HPDE6-E6E7 (cell line): ENCODE measurements at regions not wholly inside any gene's neighbourhood (a gene's known extent, or its start where the extent isn't known, plus 50 kb on each side); places are given as distances from the start of the nearest gene placed in this dataset.
"Not testable (repeated sequence)": the region's sequence is repeated elsewhere in the genome, so short reads cannot be mapped to it uniquely, and the experiment has no call there.

ENCODE experiments used
- DNase-seq: peaks from one replicate; pipeline ENCODE4 v3.0.0; 2011; ENCODE audit warnings: missing footprints; ENCODE audit errors: extremely low spot score

DNA sequence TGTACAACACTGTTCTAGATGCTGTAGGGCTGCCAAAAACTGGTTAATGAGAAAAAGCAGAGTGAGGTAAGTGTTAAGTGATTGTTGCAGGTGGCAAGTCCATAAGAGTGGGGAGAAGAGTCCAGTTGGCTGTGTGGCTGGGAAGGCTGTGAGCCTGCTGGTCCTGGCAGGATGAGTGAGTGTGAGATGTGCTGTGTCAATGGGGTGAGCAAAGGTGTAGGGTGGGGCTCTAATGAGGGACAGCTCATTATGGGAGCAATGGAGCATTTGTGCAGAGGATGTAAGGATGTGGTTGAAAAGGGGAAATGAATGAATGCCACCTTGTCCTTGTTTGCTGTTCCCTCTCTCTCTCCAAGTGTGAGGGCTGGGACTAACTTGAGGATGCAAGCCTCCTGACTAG, 145.3 kb upstream of the ROPN1 start:
- DNase-seq, result no peak

DNA sequence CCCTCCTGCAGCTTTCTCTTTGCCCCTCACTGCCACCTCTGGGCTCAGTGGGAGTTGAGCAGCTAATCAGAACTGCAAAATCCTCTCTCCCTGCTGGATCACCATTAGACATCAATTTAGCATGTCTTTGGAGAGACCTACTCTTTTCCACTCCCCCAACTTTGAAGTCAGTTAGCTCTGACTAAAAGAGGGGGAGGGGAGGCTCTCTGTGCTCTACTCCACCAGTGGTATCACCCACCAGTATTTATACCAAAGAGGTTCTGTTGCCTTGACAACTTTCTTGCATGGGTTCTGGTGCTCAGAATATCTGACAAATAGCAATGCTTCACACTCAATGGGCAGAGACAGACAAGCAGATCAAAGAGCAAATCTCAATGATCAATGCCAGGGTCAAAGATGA, 146.2 kb upstream of the ROPN1 start:
- no peak for DNase-seq

DNA sequence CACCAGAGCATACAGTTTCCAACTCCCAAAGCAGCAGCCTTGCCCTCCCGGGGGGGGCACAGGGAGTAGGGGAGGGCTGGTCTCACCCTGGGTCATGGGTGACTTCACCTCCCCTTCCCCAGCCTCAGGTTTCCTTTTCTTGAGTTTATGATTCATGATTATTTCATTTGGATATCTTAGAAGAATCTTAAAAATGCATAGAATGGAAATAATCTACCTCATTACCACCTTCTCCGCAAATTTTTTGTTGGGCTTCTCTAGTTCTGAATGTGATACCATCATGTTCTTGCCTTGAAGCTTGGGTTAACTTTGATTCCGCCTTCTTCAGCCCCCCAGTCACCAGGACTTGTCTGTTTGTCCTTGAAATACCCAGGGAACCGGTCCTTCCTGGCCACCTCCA, 148.8 kb upstream of the ROPN1 start:
- no peak for DNase-seq

DNA sequence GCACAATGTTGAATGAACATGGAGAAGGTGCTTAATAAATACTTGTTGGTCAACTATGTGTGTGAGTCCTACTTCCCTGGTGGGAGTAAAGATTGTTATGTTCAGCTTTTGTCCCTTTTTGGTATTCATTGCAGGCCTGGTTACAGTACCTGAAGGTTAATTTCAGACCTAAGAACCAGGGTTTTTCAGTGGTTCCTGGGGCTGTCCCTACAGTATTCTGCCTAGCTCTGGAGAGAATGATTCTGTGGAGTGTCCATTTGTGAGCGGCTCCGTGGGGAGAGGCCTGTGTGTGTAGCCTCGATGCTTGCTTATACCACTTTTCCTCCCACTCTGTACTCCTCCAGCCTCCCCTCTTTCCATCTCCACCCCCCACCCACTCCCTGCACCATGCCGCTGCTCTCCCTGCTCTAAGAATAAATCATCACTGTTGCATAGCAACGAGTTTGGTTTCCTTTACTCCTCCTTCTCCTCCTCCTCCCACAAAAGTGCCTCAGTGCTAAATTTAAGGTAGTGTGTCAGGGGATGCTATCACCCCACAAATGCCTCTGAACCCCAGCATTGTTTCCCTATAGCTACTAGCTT, 150.6 kb upstream of the ROPN1 start:
- no peak for DNase-seq

DNA sequence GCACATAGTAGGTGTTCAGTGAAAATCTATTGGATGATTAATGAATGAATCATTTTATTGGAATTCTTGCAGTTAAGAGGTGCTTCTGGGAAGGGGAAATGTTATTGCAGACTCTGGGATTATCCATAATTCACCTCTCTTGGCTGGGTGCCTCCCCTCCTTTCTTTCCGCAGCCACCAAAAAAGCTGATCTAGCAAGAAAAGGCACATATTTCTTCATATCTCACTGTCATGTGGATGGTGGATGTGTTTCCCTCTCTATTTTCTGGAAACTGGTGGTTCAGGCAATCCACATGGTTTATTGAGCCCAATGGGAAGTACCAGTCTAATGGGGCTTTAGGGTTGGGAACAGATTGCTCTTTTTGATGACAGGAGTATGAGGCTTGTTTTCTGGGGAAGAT, 151.1 kb upstream of the ROPN1 start:
- no peak for DNase-seq

DNA sequence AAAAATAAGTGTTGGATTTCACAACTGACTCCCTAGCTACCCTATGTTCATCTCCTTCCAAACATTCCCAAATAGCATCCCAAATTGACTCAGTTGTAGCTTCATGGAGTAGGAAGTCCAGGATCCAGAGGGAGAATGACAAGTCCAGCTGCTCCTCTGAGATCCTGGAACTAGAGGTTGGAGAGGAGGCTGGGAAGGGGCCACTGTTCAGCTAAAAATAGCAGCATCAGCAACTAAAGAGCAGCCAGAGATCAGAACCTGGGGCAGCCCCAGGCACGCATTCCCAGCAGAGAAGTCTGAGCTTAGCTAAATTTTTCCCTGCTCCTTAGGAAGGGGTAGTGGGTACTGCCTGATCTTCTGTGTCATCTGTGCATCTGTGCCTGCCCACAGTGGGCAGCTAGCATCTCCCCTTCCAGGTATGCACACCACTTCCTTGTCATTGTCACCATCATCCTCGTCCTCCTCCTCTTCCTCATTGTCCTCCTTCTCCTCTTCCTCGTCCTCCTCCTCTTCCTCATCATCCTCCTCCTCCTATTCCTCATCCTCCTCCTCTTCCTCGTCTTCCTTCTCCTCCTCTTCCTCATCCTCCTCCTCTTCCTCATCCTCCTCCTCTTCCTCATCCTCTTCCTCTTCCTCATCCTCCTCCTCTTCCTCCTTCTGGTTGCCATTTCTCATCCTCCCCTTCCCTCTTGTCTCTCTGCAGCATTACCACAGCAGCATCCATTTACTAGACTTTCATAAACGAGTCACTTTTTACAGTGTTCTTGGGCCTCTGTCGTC, 152.3 kb upstream of the ROPN1 start:
- no peak for DNase-seq

DNA sequence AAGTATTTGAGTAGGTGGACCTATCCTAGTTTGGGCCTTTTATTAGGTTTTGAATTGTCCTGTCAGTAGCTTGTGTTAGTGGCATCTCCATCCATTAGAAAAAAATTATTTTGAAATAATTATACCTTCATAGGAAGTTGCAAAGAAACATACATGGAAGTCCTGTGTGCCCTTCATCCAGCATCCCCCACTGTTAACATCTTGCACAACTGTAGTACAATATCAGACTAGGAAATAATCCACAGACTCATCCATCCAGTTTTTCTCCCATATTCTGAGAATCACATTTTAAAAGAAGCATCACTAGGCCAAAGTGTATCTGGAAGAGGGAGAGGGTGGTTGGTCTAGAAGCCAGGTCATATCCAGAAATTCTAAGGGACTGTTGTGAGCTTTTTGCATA, 155.5 kb upstream of the ROPN1 start:
- no peak for DNase-seq

DNA sequence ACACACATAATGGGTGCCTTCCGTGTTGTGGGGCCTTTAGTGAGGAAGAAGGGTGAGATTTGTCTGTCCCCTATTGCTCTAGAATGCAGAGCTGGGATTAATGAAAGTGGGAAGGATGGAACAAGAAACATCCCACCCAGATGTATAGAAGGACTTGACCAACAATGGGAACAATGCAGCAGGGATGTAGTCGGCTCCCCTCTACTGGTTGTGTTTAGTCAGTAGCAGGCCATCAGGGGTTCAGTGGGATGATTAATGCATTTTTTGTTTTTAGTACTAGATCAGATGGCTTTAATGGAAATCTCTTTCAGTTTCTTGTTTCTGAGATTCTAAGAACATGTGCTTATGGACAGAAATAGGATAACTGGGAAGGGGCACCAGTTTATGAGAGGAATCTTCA, 156.0 kb upstream of the ROPN1 start:
- no peak for DNase-seq

DNA sequence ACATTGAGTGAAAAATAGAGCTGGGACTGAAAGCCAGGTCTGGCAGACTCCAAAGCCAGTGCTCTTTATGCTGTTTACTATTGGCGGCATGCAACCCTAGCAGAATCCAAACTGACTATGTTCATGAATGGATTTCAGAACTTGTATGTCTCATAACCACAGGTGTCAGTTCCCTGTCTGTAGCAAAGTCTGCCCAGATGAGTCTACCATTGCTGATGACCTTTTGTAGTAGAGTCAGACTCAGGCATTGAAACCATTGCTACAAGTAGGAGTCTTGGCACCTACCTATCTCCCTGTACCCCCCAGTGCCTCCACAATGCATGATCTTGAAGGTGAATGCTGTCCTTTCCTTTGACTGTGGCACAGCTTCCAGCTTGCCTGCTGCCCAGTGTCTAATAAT, 157.2 kb upstream of the ROPN1 start:
- no peak for DNase-seq

DNA sequence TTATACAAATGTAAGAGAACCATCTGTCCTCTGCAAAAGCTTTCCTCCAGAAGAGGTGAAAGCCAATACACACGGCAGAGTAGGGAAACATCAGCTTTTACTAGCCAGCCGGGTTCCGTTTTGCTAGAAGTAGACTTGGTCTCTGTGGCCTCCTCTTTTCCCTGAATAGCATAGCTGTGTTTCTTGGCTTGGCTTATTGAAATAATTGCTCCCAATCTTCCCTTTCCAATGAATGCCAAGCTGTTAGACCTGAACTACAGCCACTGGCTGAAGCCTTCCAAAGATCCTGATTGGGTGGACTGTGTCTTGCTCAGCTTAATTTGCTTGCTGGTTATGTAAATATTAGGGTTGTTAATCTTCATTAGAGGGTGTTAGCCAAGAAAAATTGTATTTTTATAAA, 157.8 kb upstream of the ROPN1 start:
- no peak for DNase-seq

DNA sequence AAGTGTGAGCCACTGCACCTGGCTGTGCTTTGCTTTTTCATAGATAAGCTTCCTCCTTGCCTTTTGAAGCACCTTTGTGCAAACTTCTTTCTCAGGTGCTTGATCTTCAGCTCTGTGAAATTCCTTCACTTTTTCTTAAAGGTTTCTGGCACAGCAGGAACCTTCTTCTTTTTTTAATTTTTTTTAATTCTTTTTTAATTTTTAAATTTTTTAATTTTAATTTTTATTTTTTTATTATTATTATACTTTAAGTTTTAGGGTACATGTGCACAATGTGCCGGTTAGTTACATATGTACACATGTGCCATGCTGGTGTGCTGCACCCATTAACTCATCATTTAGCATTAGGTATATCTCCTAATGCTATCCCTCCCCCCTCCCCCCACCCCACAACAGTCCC, 161.0 kb upstream of the ROPN1 start:
- not testable (repeated sequence) for DNase-seq

DNA sequence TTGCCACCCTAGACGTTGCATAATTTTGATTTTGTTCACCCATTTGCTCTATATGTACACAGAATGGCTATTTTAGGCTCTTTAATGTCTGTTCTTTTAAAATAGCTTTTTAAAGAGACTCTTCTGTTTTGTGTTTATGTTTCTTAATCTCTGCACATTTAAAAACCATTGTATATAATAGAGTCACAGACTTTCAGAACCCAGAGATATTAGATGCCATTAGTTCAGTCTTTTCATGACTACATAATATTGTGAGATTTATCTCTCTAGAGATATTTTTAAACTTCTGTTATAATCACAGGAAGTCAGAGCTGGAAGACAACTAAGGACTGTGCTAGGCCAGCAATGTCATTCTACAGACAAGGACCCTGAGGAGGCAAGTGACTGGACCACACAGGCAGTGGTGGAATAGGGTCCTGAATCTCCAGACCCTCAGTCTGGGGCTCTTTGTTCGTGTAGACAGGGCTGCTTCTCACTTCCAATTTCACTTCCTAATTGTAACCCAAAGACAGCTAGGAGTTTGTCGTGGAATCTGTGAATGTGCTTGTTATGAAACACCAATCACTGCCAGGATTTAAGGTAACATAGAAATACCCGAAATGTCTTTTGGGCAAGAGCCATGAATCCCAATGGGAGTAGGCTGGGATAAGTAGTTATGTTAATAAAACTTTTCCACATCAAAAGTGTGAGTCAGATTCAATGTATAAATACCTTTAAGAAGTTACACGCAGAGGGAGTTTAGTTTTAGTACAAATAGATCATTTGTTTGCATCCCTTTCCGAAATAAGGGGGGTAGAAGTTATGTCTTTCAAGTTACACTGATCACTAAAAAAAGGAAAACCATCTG, 165.2 kb upstream of the ROPN1 start:
- DNase-seq, result no peak

DNA sequence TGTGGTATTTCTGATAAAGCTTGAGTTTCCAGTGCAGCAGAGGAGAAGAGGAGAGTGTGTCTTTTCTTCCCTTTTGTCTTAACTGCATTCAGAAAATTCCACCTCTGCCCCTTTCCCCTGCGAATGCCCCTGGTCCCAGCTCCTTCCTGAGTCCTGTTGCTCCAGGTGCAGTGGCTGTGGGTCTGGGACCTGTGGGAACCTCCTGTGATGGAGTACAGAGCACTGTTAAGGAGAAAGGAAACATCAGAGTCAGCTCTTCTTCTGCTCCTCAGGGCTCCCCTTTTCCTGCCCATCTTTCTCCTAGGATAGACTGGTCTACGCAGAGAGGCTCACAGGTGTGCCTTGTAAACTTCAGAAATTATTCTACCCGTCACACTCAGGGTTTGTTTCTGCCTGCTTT, 165.8 kb upstream of the ROPN1 start:
- DNase-seq, result no peak

DNA sequence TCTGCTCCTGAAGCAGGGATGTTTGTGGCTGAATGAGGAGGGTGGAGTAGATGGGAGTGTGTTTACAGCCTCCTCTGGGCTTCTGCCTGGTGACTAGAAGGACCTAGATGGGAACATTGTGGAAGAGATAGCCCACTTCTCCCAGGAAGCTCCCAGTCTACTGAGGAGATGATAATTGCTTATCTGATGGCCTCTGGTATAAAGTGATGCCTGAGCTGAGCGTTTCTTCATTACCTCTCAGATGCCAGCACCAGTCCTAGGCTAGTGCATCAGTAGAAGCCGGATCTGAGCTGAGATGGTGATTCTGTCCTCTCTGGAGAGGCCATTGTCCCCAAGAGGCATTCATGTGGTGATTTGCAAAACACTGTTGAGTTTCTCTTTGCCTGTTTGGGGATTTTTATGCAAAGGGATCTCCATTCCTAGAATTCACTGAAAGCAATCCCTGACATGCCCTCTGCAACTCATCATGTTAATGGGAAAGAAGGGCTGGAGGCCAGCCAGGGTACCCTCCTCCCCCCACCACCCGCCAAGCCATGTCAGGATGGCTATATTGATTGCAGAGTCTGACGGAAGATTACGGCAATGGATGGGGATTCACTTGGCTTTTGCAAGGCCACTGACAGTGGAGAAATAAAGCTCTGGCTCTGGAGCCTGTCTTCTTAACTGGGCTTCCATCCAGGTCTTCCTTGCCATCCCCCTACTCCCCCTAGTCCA, 166.4 kb upstream of the ROPN1 start:
- DNase-seq, result no peak

DNA sequence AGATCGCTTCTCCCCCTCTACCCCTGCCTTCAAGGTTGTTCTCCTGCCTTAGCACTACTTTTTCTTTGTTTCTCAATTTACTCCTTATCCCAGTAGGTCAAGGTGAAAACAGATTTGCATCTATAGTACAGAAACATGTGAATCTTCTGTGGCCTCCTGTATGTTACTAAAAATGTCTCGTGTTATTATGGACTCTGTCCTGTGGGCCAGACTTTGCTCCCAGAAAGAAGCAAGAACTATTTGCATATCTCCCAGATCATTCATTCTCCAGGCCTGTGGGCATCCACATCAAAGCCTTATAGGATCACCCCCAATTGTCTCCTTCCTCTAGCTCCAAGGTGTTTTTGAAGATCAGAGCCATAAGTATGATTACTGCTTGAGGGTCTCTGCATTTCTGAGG, 169.5 kb upstream of the ROPN1 start:
- DNase-seq, result no peak

DNA sequence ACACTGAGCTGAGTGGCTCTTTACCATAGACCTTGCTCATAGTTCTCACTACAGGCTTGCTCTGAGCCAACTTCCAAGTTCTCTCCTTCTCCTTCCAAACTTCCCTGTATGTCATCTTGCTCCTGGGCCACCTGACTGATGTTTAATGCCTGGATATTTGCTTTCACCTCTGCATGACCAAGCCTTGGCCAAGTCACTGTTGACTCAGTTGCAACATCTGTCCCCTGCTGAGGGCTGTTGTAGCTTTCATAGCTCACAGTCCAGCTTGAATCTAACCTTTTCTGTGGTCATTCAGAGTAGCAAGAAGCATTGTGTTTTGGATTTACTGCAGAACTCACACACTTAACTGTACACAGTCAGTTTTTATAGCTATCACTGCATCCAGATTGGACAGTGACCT, 171.8 kb upstream of the ROPN1 start:
- DNase-seq, result no peak

DNA sequence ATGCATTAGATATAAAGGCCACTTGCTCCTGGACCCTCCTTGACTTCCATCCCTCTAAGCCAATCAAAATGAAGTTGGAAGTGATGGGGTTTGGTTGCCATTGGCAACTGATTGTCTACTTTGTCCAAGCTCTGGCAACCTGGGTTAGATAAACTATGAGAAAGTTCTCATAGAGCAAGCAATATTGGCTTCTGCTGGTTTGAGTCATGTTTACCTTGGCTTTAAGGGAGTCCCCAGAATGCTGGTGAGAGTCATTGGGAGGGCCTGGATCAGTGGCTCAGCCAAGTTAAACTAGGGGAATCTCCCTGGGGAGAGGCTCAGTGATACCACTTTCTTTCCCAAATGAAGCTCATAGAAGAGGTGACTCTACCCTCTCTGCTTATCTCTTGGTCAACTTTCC, 176.3 kb upstream of the ROPN1 start:
- DNase-seq, result no peak

DNA sequence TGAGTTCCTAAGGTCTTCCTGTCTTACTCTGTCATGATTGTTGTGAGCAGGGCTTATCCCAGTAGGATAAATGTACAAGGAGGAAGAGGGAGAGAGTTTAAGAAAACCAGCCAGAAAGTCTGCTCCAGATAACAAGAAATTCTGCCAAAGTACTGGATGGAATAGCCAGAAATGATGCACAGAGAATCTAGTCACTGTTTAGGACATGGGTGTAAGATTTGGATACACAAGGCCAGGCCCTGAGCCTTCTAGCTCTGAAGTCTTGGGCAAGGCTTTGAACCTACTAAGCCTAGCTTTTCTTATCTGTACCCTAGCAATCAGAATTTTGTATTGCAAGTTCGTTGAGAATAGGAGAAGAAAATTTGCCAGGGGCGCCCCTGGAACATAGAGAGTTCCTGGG, 180.4 kb upstream of the ROPN1 start:
- DNase-seq, result no peak

DNA sequence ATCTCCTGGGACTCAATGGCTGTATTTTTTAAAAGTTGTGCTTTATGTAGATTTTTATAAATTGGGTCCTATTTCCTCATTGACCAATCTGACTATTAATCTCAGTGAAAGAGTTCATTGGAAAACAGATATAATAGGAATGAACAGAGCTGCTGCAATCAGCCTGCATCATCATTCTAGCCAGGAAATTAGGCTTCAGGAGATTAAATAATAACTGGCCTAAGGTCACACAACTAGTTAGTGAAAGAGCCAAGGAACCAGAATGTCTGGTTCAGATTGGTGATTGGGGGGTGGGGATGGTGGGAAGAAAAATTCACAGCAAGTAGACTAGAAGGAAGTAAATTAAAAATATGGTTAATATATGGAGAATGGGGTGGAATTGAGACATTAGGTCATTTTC, 180.9 kb upstream of the ROPN1 start:
- DNase-seq, result no peak

DNA sequence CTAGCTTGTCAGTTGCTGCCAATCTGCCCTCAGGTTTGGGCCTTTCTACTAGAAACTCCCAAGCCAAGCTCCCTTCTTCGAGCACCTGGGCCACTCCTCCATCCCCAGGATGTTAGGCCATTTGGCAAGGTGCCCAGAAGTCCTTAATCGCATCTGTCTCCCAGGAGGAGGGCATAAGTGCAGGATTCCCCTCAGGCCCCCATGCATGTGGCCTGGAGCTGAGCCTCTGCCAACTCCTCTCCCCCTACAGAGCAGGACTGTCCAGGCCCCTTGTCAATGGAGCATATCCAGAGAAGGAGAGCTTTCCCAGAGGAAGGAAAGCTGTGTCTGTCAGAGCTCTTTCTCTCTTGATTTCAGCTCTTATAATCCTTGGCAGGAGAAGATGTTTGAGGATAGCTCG, 182.6 kb upstream of the ROPN1 start:
- DNase-seq, result no peak

DNA sequence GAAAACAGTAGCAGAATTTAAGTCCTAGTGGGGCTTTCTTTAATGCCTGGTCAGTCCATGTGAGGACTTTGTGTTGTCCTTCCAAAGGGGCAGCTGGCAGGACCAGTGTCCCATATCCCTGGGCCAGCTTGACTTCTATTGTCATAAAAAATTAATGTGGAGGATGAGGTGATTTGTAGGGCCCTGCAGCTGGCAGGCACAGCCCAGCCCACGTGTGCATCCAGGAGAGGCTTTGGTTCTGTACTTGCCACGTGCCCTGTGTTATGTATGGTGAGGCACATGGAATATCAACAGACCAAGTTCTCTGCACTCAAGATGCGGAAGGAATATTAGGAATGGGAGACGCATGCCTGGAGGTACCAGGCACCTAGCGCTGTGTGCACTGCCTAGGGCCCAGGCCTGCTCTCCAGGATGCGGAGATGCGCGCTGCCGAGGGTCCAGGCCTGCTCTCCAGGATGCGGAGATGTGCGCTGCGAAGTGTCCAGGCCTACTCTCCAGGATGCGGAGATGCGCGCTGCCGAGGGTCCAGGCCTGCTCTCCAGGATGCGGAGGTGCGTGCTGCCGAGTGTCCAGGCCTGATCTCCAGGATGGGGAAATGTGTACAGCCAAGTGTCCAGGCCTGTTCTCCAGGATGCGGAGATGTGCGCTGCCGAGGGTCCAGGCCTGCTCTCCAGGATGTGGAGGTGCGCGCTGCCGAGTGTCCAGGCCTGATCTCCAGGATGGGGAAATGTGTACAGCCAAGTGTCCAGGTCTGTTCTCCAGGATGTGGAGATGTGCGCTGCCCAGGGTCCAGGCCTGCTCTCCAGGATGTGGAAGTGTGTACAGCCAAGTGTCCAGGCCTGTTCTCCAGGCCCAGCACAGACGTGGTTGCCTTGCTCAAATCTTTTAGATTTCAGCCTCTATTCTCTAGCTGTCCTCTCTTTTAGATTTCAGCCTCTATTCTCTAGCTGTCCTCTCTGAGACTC, 183.3 kb upstream of the ROPN1 start:
- no peak for DNase-seq
